Forelimb muscle (tissue), 1 donor: ENCODE measurements at regions not wholly inside any gene's neighbourhood (a gene's known extent, or its start where the extent isn't known, plus 50 kb on each side); places are given as distances from the start of the nearest gene placed in this dataset.

ENCODE experiments used
- DNase-seq: peaks from one replicate; pipeline ENCODE4 v3.0.0-alpha.2; 2013; ENCODE audit warnings: low read depth

DNA sequence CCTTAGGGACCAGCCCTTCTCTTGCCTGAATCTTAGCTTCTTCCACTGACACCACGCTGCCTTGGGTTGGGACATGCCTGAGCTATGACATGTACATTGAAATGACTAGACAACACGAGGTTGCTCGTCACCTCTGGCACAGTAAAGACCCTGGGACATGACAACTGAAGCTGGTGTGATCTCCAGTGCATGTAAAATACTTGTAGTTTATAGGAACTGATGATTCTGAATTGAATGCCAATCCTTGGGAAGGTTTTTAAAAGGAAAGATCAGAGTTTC lies 100.7 kb upstream of the PGRMC2 start:
- DNase-seq = no peak

DNA sequence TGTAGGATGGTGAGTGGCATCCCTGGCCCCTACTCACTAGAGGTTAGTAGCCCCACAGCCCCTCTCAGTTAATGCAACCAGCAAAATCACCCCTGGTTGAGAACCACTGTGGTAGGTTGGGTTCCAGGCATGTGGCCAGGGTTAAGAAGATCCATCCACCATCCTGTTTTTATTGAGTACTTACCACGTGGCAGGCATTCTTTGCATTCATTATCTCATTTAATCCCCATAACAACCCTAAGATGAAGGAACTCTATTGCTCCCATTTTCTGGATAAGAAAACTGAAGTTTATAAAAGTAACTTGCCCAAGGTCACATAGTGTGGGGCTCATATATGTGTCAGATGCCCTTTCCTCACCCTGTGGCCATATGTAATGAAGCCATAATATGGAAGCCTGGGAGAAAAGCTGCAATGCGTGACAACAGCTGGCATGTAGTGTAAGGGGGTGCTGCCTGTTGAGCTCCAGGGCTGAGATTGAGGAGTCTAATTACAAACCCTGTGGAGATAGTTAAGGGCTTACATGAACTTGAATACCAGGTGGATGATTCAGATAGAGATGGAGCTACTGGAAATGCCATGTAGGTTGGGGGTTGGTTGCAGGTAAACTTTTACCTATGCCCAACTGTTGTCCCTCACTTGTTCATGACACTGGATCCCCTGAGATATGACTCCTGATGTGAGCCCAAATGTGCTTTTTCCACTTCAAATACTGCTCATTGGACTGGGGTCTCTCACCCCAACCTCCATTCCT lies 100.2 kb upstream of the PGRMC2 start:
- no peak for DNase-seq

DNA sequence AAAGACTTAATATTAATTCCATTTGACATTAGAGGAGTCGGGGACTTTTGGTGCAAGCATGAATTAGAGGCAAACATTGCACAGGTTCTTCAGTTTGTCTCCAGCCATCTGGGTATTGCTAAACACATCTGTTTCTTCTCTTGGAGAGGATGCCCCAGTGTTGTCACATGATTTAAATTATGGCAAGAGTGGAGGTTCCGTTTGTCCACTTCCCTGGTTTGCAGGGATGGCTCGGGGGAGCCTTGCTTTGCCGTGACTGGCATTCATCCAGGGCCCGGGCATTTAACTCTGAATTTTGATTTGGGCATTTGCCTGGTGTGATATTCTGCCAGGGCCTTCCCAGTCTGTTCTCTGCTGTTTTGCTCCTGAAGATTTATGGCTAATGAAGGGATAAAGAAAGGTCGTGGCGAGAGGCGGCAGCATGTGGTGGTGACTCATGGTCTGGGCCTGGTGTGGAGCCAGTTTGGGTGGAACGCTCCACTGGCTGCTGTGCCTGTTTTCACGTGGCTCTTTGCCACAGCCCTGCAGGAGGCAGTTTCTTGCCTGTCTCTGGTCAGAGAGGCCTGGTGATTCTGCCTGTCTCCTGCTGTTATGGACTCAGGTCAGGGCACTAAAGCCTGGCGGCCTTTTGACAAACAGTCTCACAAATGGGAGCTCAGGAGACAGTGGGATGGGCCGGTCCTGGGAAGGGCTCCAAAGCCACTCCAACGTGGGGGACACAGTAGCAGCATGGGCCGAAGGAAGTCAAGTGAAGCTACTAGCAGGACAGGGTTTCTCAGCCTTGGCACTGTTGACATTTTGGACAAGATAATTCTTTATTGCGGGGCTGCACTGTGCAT lies 99.4 kb upstream of the PGRMC2 start:
- peak; percentile 24 for DNase-seq

DNA sequence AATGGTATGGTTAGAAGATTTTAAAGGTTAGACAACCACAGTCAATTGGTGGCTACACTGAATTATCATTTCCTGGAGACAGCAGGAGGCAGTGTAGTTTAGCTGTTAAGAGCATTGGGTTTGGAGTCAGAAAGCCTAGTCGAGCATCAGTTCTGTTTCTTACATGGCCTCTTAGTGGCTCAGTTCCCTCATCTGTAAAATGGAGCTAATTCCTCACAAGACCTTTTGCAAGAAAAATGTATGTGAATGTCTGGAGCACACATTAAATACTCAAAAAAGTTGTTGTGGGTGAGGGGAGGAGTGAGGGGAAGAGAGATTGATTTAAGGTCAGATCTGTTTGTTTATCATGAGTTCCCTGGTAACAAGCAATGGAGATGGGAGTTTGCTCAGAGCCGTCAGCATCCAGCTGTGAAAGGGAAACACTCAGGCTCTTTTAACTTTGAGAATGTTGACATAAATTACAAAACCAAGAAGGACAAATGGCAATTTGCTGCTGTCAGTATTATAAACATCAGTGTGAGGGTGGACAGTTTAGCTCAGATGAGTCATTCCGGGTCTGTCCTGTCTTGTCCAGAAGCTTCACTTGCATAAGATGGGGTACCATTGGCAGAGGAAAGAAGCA lies 98.2 kb upstream of the PGRMC2 start:
- DNase-seq = no peak

DNA sequence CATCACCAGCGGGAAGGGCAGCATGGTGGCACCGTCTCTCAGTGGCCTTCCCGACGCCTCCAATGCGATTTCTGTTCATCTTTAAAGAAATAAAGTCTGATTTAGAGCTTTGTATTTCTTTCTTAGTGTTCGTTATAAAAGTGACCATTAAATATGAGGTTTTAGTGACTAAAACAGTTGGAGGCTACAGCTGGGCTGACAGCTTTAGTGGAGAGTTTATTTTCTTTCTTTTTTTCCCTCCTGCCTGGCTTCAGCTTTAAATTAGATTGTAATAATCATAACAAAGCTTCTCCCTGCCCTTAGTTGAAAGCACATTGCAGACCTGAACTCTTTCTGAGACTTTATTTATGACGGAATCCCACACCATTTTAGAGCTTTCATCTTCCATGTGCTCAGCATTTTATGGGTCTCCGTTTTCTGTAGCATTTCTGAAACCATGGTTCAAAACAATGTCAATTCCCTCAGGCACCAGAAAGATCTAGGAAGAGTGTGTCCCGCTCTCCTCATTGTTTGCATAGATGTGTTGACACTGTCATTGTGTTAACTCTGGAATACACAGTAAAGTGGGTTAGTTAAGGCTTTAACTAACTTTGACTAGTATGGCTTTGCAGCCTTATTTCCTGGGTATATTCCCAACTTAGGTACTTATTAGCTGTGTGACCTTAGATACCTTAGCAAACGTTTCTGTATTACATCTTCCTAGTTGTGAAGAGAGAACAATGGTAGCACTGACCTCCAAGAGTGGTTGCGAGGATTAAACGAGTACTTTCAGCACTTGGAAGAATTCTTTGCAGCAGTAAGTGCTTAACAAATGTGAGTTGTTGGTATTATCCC lies 97.4 kb upstream of the PGRMC2 start:
- no peak for DNase-seq

DNA sequence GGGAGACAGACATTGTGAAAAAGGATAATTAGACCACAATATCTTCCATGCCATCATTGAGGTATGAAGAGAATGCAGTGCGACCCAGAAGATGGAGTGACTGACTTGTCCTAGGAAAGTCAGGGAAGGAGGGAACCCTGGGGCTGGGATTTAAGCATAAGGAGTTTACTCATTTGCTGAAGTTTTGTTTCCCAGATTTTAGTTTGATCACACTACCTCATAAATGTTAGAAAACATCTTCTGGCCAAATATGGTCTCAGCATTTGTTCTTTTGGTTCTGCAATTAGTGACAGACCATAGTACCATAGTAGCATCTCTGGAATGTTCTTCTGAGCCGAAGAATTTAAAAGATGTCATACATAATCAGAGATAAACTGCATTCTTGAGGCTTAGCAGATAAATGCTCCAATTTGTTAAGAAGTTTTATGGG lies 96.5 kb upstream of the PGRMC2 start:
- DNase-seq = no peak

DNA sequence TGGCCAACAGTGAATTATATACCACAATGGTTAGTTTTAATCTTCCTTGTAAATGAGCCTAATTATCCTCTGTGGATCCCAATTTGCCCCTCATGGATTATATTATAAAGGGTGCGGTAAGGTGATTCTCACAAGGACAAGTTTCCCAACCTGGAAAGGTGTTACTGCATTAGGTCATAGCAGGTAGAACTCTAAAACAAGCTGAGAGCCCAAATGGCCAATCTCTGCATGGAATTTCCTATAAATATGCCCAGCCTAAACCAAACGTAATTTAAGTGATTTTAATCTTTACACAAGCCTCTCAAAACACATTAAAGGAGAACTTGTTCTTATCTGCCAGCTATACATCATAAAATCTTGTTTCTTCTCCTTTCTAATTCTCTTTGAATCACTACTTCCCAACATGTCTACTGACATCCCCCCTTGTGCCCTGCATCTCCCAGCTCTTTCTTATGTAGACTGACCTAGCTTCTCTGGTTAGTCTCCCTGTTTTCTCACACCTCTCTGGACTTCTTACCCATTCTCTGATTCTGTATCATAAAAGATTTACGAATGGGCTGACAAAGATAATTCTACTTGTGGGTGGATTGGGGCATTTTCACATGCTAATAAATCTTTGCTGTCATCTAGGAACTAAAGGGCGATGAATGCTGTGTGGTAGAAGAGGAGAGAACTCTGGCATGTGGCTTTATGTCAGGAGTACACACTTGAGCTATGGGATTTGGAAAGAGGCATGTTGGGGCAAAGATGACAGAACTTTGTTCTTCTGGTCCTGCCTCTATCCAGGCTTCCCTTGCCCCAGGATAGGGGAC lies 94.3 kb upstream of the PGRMC2 start:
- DNase-seq = no peak

DNA sequence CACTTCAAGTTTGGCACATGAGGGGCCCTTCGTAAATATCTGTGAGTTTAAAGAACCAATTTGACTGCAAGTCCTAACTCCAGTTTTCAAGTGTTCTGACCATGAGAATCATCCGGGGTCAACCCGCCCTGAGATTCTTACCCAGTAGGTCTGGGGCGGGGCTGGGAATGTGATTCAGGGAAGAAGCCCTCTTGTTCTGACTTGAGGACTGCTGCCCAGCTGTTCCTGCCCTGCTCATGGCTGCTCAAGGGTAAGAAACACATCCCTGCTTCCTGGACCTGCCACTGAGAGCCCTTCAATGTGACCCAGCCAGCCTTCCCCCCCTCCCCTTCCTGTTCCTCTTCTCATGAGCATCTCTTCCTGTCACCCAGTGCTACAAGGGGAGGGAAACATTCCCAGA lies 92.7 kb upstream of the PGRMC2 start:
- no peak for DNase-seq

DNA sequence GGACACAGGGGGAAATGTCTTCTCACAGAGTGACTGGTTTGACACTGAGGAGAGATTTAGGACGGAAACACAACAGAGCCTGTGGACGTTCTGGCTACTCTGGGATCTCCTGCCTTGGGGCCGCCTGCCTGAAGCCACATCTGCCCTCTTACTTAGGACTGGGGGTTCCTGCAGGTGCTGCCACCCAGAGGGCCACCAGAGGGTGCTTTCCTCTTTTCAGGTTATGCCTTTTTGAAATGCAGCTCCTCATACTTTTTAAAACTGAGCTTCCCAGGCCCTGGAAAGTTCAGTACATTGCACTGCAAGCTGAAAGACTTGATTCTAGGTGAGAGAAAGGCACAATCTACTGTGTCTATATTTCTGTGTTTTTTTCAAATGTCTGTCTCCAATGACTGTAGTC lies 92.2 kb upstream of the PGRMC2 start:
- no peak for DNase-seq

DNA sequence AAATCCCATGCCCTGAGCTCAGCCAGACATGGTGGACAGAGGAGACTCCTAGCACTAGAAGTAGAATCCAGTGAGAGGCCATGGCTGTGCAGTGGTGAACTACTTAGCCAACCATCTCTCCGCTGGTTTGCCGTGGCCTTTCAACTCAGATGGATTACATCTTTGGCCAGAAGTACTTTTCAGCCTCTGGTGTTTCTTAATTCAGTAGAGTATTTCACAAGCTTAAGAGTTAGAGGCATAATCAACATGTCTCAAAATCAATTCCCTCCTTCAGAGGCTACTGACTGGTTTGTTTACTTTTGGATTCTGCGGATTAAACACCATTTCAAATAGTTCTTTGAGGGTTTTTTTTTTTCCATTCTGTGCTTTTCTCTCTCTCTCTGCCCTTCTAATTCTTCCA lies 91.1 kb upstream of the PGRMC2 start:
- no peak for DNase-seq

DNA sequence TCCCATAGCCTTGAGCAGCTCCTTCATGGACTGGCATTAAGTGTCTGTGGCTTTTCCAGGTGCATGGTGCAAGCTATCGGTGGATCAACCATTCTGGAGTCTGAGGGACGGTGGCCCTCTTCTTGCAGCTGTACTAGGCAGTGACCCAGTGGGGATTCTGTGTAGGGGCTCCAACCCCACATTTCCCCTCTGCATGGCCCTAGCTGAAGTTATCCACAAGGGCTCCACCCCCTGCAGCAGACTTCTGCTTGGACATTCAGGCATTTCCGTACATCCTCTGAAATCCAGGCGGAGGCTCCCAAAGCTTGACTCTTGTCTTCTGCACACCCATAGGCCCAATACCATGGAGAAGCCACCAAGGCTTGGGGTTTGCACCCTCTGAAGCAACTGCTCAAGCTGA lies 89.3 kb upstream of the PGRMC2 start:
- DNase-seq = no peak

DNA sequence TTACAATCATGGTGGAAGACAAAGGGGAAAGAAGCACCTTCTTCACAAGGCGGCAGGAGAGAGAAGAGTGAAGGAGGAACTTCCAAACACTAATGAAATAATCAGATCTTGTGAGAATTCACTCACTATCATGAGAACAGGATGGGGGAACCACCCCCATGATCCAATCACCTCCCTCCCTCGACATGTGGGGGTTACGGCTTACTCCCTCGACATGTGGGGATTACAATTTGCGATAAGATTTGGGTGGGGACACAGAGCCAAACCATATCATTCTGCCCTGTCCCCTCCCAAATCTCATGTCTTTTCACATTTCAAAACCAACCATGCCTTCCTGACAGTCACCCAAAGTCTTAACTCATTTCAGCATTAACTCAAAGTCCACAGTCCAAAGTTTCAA lies 88.7 kb upstream of the PGRMC2 start:
- no peak for DNase-seq

DNA sequence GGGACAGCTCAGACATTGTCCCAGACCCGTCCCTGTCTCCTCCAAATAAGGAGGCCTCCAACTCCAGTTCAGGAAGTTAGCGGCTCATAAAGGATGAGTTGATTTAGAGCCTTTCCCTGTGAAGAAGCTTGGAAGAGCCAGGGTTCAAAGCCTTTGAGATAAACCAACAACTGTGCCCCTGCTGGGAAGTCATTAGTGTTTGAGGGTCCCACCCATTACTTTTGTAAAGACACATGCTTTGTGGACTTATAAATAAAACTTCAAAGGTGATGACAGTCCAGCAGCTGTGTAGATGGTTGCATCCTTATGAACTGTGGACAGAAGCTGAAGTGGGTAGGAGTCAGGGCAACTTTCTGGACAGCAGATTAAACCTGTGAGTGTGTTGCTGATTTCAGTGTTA lies 86.0 kb upstream of the PGRMC2 start:
- DNase-seq = no peak

DNA sequence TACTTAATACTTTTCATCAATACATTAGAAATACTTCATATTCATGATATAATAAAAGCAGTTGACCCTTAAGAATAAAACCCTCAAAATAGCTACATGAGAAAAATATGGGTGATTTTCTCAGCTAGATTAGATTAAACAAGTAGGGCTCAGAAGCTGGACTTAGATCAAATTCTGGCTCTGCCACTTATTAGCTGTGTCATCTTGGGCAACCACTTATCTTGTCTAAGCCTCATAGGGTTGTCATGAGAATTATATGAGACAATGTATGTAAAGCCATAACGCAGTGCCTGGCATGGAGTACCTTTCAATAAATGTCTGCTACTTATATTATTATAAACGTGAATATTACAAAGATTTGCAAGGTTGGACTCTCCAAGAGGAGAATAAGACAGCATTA lies 84.3 kb upstream of the PGRMC2 start:
- no peak for DNase-seq

DNA sequence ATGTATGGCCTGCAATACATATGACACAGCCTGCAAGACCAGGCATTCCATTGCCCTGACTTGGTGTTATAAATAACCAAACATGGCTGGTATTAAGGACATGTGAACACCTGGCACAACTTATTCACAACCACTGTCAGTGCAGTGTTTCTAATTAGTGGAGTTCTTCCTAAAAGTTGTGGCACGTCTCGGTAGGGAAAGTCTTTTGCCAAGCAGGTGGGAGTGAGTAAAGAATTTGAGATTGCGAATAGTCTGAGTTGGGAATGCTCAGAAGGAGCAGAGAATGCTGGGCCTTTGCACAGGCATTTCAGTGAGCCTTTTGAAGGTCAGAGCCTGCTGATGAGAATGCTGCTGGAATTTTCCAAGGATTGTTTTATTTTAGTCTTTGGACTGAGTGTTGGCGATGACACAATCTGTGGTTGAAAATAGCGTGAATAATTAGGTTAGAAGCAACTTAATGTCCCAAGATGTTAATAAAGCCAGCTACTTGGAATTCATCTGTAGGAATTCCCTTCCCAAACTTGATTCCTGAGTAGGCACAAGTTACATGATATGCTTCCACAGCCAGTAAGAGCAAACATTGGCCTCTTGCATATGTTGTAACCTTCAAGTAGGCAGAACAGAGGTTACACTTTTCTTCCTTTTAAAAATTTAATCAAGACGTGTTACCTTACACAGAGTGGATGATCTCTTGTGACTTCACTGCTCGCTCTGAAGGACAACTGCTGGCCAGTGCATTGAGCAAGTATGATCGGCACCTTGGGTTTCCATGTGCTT lies 83.6 kb upstream of the PGRMC2 start:
- no peak for DNase-seq

DNA sequence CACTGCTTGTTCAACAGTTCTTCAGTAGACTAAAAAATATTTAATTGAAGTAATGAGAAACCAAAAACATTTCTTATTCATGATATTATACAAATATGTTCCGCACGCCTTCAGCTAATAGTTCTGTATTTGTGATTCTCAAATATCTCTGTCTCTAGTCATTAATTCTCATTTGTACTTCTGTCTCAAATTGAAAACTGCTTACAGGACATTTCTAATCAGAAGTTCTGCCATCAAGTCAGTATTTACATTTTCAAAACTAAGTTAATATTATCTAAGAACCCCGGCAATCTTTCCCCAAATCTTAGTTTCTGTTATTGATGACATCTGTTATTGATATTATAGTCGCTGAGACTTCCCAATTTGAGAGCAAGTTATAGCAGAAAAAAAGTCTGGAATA lies 78.6 kb upstream of the PGRMC2 start:
- no peak for DNase-seq

DNA sequence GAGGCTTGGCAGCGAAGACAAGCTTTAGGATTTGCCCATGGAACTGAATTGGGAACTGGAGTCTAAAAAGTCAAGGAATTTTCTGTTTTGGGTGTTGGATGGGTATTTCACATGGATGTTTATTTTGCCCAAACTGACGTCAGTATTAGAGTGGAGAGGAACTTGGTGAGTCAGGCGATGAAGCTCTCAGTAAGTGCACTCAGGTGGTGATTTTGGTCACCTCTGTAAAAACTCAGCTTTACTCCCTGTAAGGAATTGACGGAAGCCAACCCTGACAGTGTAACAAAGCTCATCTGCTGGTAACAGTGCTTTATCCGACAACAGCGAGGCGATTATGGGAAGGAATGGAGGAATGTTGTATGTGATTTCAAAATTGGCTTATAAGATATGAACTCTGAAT lies 77.0 kb upstream of the PGRMC2 start:
- no peak for DNase-seq

DNA sequence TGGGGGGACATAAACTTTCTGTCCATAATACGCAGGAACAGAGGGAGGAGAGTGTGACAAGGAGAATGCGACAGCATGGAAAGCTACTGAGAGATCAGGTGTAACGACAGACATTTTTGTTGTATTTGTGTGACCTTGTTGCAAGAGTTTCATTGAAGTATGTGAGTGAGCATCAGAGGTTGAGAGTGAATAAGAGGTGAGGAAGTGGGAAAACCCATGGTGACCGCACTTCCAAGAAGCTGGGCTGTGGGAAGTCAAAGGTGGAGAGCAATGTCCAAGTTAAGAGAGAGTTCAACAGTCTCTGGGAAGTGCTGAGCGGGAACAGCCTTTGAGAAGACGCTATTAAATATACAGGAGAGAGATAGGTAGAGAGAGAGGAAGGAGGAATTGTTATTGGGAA lies 76.4 kb upstream of the PGRMC2 start:
- DNase-seq = no peak

DNA sequence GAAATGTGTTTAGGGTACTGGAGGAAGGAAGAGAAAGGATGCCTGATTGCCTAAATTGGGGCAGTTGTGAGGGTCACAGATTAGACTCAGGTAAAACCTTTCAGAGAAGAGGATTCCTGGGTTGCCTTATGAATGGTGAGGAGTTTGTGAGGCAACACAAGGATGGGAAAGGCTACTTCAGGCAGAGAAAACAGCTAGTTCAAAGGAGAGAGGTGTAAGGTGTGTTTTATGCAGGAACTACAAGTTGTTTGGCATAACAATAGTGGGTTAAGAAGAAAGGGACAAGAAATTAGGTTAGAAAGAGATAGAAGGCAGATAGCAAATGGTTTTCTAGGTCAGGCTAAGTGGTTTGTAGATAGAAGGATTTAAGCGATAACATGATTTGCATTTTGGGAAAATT lies 75.1 kb upstream of the PGRMC2 start:
- DNase-seq = no peak

DNA sequence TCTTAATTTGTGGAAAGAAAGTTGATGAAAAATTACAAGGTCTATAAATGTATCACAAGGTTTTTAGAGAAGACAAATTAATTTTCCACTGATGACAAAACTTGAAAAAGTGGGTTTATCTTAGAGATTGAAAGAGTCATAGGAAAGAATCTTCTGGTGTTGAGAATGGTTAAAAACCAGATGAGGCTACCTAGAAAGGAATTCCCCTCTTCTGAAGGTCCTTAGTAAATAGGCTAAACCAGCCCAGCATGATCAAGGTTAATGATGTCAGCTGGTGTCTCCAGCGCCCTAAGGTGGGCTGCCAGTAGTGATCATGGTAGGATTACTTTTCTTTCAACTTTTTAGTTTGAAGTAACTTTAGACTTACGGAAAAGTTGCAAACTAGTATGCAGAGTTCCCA lies 71.8 kb upstream of the PGRMC2 start:
- DNase-seq = no peak

DNA sequence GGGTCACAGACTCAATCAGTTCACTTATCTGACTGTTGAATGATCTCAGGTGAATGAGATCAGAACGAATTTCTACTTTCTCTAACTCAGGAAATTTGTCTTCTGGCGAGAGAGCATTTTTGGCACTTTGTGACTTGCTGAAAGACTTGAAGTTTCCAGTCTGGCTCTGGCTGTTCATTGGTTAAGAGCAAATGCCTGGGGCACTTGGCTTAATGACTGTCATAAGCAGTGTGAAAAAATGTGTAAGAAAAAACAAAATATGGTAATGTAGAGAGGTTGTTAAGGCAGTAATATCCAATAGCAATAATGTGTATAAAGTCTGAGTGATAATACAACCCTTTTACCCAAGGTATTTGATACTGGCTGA lies 71.3 kb upstream of the PGRMC2 start:
- DNase-seq = no peak
